ENCODE measurements at regions not wholly inside any gene's neighbourhood (a gene's known extent, or its start where the extent isn't known, plus 50 kb on each side); places are given as distances from the start of the nearest gene placed in this dataset.

GRCh38 chr2:156892467-156893281, 364.8 kb upstream of the GALNT5 start:
- no peaks in the 10 kb centered on the region for H3K4me1 Mint-ChIP-seq
- H3K9me3 Mint-ChIP-seq = peaks cover 1% of the 10 kb centered on the region
- DNase-seq (ENCODE audit: low spot score in 2 of 2) (no peak), ATAC-seq (replicated peaks; ENCODE audit: extremely low read depth, poor library complexity, severe bottlenecking) (no peak)
- no peak overlapping the region for H3K27ac Mint-ChIP-seq (ENCODE audit: low read depth)
- H3K27me3 Mint-ChIP-seq = no peaks in the 10 kb centered on the region
- no peak overlapping the region for H3K4me3 Mint-ChIP-seq
- H3K36me3 Mint-ChIP-seq (ENCODE audit: insufficient read depth) = no peaks in the 10 kb centered on the region

DNA sequence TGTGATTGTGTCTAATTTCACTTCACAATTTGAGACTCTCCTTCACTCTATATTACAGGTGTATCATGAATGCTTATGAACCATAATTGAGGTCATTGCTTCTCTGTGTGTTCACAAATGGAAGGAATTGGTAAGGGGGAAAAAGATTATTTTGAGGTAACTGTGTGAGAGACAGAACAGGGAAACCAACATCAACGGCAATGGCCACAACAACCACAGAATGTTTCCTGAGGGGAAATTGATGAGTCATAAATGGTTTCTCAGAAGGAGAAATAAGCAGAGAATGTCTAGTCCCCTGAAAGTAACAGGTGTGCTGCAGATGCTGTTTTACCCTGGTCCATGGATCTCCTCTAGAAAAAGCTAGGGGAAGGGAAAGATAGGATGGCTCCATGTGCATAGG, 361.2 kb upstream of the GALNT5 start:
- Mint-ChIP-seq H3K4me3 (no peak overlapping the region), H3K27ac (ENCODE audit: low read depth) (no peak overlapping the region)
- no peak for ATAC-seq (replicated peaks; ENCODE audit: extremely low read depth, poor library complexity, severe bottlenecking)

GRCh38 chr2:156897548-156897947, 360.0 kb upstream of the GALNT5 start:
- DNase-seq (ENCODE audit: low spot score in 2 of 2) (no peak), ATAC-seq (replicated peaks; ENCODE audit: extremely low read depth, poor library complexity, severe bottlenecking) (no peak)
- no peaks in the 10 kb centered on the region for H3K4me1 Mint-ChIP-seq
- no peaks in the 10 kb centered on the region for H3K27me3 Mint-ChIP-seq
- no peak overlapping the region for H3K4me3 Mint-ChIP-seq
- H3K9me3 Mint-ChIP-seq = peaks cover 5% of the 10 kb centered on the region
- no peak overlapping the region for H3K27ac Mint-ChIP-seq (ENCODE audit: low read depth)
- peaks cover 2% of the 10 kb centered on the region for H3K36me3 Mint-ChIP-seq (ENCODE audit: insufficient read depth)

More for the DNA sequence above, 361.2 kb upstream of the GALNT5 start:
- H3K4me1 Mint-ChIP-seq = no peaks in the 10 kb centered on the region
- no peak for DNase-seq (ENCODE audit: low spot score in 2 of 2)
- no peaks in the 10 kb centered on the region for H3K27me3 Mint-ChIP-seq
- H3K9me3 Mint-ChIP-seq = peaks cover 5% of the 10 kb centered on the region
- H3K36me3 Mint-ChIP-seq (ENCODE audit: insufficient read depth) = peaks cover 2% of the 10 kb centered on the region

GRCh38 chr2:156901373-156902031, 356.0 kb upstream of the GALNT5 start:
- no peaks in the 10 kb centered on the region for H3K27me3 Mint-ChIP-seq
- H3K4me3 Mint-ChIP-seq = no peak overlapping the region
- ATAC-seq (replicated peaks; ENCODE audit: extremely low read depth, poor library complexity, severe bottlenecking) = no peak
- H3K4me1 Mint-ChIP-seq = no peaks in the 10 kb centered on the region
- no peak overlapping the region for H3K27ac Mint-ChIP-seq (ENCODE audit: low read depth)
- peaks cover 2% of the 10 kb centered on the region for H3K36me3 Mint-ChIP-seq (ENCODE audit: insufficient read depth)
- peaks cover 5% of the 10 kb centered on the region for H3K9me3 Mint-ChIP-seq
- DNase-seq (ENCODE audit: low spot score in 2 of 2) = no peak

GRCh38 chr2:156903335-156903734, 354.2 kb upstream of the GALNT5 start:
- H3K4me1 Mint-ChIP-seq = no peaks in the 10 kb centered on the region
- H3K27ac Mint-ChIP-seq (ENCODE audit: low read depth) = no peak overlapping the region
- DNase-seq (ENCODE audit: low spot score in 2 of 2) (no peak), ATAC-seq (replicated peaks; ENCODE audit: extremely low read depth, poor library complexity, severe bottlenecking) (no peak)
- no peak overlapping the region for H3K4me3 Mint-ChIP-seq
- no peaks in the 10 kb centered on the region for H3K27me3 Mint-ChIP-seq
- no peaks in the 10 kb centered on the region for H3K9me3 Mint-ChIP-seq
- H3K36me3 Mint-ChIP-seq (ENCODE audit: insufficient read depth) = no peaks in the 10 kb centered on the region

- H3K27me3 Mint-ChIP-seq = no peaks in the 10 kb centered on the region
- no peaks in the 10 kb centered on the region for H3K36me3 Mint-ChIP-seq (ENCODE audit: insufficient read depth)
- DNase-seq (ENCODE audit: low spot score in 2 of 2) (no peak), ATAC-seq (replicated peaks; ENCODE audit: extremely low read depth, poor library complexity, severe bottlenecking) (no peak)
- no peak overlapping the region for H3K4me3 Mint-ChIP-seq
- no peak overlapping the region for H3K27ac Mint-ChIP-seq (ENCODE audit: low read depth)
- H3K9me3 Mint-ChIP-seq = no peaks in the 10 kb centered on the region
- no peaks in the 10 kb centered on the region for H3K4me1 Mint-ChIP-seq
These were observed 349.7 kb upstream of the GALNT5 start for GRCh38 chr2:156907806-156908205.

GRCh38 chr2:156908825-156909224, 348.7 kb upstream of the GALNT5 start:
- H3K27ac Mint-ChIP-seq (ENCODE audit: low read depth) = no peak overlapping the region
- no peaks in the 10 kb centered on the region for H3K27me3 Mint-ChIP-seq
- H3K36me3 Mint-ChIP-seq (ENCODE audit: insufficient read depth) = no peaks in the 10 kb centered on the region
- H3K9me3 Mint-ChIP-seq = no peaks in the 10 kb centered on the region
- no peak for DNase-seq (ENCODE audit: low spot score in 2 of 2)
- ATAC-seq (replicated peaks; ENCODE audit: extremely low read depth, poor library complexity, severe bottlenecking) = no peak
- H3K4me3 Mint-ChIP-seq = no peak overlapping the region
- H3K4me1 Mint-ChIP-seq = no peaks in the 10 kb centered on the region

GRCh38 chr2:156909983-156910382, 347.5 kb upstream of the GALNT5 start:
- H3K4me3 Mint-ChIP-seq = no peak overlapping the region
- DNase-seq (ENCODE audit: low spot score in 2 of 2) = no peak
- no peaks in the 10 kb centered on the region for H3K36me3 Mint-ChIP-seq (ENCODE audit: insufficient read depth)
- H3K9me3 Mint-ChIP-seq = no peaks in the 10 kb centered on the region
- H3K27me3 Mint-ChIP-seq = no peaks in the 10 kb centered on the region
- no peaks in the 10 kb centered on the region for H3K4me1 Mint-ChIP-seq
- H3K27ac Mint-ChIP-seq (ENCODE audit: low read depth) = no peak overlapping the region
- no peak for ATAC-seq (replicated peaks; ENCODE audit: extremely low read depth, poor library complexity, severe bottlenecking)

DNA sequence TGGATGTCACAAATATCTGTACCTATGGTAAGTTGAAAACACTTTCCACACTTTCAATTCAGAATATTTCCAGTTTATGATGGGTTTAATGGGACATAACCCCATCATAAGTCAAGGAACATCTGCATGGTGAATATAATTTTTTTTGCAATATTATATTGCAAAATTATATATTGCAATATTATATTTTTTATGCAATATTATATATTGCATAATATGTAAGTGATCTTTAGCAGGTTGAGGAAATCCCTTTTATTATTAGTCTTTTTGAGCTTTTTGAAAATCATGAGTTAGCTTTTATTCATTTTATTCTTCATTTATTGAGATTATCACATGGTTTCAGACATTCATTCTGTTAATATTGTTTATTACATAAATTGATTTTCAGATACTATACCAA, 342.2 kb upstream of the GALNT5 start:
- DNase-seq (ENCODE audit: low spot score in 2 of 2) (no peak), ATAC-seq (replicated peaks; ENCODE audit: extremely low read depth, poor library complexity, severe bottlenecking) (no peak)
- H3K27me3 Mint-ChIP-seq = no peaks in the 10 kb centered on the region
- peaks cover 2% of the 10 kb centered on the region for H3K36me3 Mint-ChIP-seq (ENCODE audit: insufficient read depth)
- peaks cover 6% of the 10 kb centered on the region for H3K9me3 Mint-ChIP-seq
- no peak overlapping the region for H3K27ac Mint-ChIP-seq (ENCODE audit: low read depth)
- no peak overlapping the region for H3K4me3 Mint-ChIP-seq
- no peaks in the 10 kb centered on the region for H3K4me1 Mint-ChIP-seq

DNA sequence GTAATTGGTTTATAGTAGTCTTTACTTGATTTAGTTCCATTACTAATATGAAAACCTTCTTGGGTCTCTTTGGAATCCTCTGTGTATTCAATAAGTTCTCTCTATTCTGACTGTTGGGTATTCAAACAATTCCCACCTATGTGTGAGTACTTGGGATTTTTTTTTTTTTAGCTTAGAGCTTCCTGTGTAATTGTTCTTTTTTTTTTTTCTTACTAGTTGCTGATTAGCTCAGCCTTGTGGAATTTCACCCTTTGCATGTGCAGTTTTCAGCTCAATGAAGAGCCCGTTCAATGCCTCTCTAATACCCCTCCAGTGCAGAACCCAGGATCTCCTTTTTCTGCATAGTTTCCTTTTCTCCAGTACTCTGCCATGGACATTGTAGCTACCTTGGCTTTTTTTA, 339.1 kb upstream of the GALNT5 start:
- Mint-ChIP-seq H3K4me1 (no peaks in the 10 kb centered on the region), H3K27ac (ENCODE audit: low read depth) (no peak overlapping the region)

GRCh38 chr2:156930423-156930822, 327.1 kb upstream of the GALNT5 start:
- H3K27me3 Mint-ChIP-seq = no peaks in the 10 kb centered on the region
- no peak for DNase-seq (ENCODE audit: low spot score in 2 of 2)
- H3K4me1 Mint-ChIP-seq = no peaks in the 10 kb centered on the region
- no peak for ATAC-seq (replicated peaks; ENCODE audit: extremely low read depth, poor library complexity, severe bottlenecking)
- peaks cover 10% of the 10 kb centered on the region for H3K9me3 Mint-ChIP-seq
- no peak overlapping the region for H3K27ac Mint-ChIP-seq (ENCODE audit: low read depth)
- no peak overlapping the region for H3K4me3 Mint-ChIP-seq
- peaks cover 2% of the 10 kb centered on the region for H3K36me3 Mint-ChIP-seq (ENCODE audit: insufficient read depth)

More for the DNA sequence above, 339.1 kb upstream of the GALNT5 start:
- no peak for ATAC-seq (replicated peaks; ENCODE audit: extremely low read depth, poor library complexity, severe bottlenecking)
- no peaks in the 10 kb centered on the region for H3K27me3 Mint-ChIP-seq
- DNase-seq (ENCODE audit: low spot score in 2 of 2) = no peak
- H3K9me3 Mint-ChIP-seq = peaks cover 10% of the 10 kb centered on the region
- H3K4me3 Mint-ChIP-seq = no peak overlapping the region
- peaks cover 2% of the 10 kb centered on the region for H3K36me3 Mint-ChIP-seq (ENCODE audit: insufficient read depth)

DNA sequence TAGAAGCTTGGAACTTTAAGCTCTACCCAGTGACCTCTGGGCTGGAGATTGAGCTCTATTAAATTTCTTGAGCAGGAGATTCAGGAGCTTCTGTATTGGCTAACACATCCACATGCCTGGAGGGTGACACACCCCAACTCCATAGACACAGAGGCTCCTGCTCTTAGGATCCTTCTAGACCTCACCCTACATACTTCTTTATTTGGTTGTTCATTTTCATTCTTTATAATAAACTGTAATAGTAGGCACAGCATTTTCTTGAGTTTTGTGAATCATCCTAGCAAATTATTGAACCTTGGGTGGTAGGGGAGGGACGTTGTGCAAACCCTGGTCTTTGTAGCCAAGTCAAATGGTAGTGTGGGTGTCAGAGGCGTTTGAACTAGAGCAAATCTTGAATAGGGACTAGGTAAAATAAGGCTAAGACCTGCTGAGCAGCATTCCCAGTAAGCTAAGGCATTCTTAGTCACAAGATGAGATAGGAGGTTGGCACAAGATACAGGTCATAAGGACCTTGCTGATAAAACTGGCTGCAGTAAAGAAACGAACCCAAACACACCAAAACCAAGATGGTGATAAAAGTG, 323.8 kb upstream of the GALNT5 start:
- Mint-ChIP-seq H3K4me1 (no peaks in the 10 kb centered on the region), H3K27me3 (no peaks in the 10 kb centered on the region), H3K4me3 (no peak overlapping the region), H3K36me3 (ENCODE audit: insufficient read depth) (peaks cover 2% of the 10 kb centered on the region), H3K27ac (ENCODE audit: low read depth) (no peak overlapping the region), H3K9me3 (no peaks in the 10 kb centered on the region)
- DNase-seq (ENCODE audit: low spot score in 2 of 2) (no peak), ATAC-seq (replicated peaks; ENCODE audit: extremely low read depth, poor library complexity, severe bottlenecking) (no peak)

DNA sequence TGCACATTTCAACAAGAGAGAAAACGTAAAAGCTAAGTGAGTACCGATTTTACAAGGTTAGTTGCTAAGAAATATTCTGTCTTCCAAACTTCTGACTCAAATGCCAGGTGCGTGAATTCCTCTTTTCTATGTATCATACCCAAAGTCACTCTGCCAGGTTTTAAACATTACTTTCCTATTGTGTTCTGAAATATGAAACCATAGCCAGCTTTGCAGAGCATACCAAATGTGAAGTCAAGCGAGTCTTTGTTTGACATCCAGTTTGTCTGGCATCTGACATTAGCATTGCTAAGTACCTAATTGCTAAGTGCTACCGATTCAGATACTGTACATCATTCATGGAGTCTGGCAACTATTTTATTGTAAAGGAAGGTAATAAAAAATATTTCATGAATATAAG, 321.9 kb upstream of the GALNT5 start:
- ATAC-seq (replicated peaks; ENCODE audit: extremely low read depth, poor library complexity, severe bottlenecking) = no peak
- Mint-ChIP-seq H3K27me3 (no peaks in the 10 kb centered on the region), H3K4me1 (no peaks in the 10 kb centered on the region), H3K27ac (ENCODE audit: low read depth) (no peak overlapping the region), H3K4me3 (no peak overlapping the region), H3K9me3 (no peaks in the 10 kb centered on the region), H3K36me3 (ENCODE audit: insufficient read depth) (peaks cover 2% of the 10 kb centered on the region)
- DNase-seq (ENCODE audit: low spot score in 2 of 2) = no peak
